ENCODE measurements at regions not wholly inside any gene's neighbourhood (a gene's known extent, or its start where the extent isn't known, plus 50 kb on each side); places are given as distances from the start of the nearest gene placed in this dataset.

- Histone ChIP-seq H3K27ac (ENCODE audit: low read length) (no peak overlapping the region), H3K4me3 (ENCODE audit: low read depth in 2 of 2, low read length in 2 of 2) (no peak overlapping the region), H3K36me3 (ENCODE audit: control insufficient read depth, insufficient read depth, low read length) (no peaks in the 10 kb centered on the region), H3K9me3 (ENCODE audit: control insufficient read depth, insufficient read depth, low read depth, low read length) (no peaks in the 10 kb centered on the region), H3K4me1 (ENCODE audit: control insufficient read depth, insufficient read depth, low read length) (no peaks in the 10 kb centered on the region), H3K27me3 (ENCODE audit: control insufficient read depth, insufficient read depth, low read length) (no peaks in the 10 kb centered on the region; the same call in 1 of the 2 replicates)
- POLR2A ChIA-PET: no interaction called here
- DNase-seq (ENCODE audit: low read depth, low spot score) (no peak), ATAC-seq (no peak)
- BruUV-seq (replicated peaks): no TSS peak
- no peak for TF ChIP-seq CTCF (IDR thresholded peaks at IDR 0.05)
- CTCF ChIA-PET: no interaction called here
- intact Hi-C loops (cut with micrococcal nuclease; ENCODE audit: unreplicated experiment): no loop called here
- in situ Hi-C loops (cut with HindIII; ENCODE audit: low pct_unique_long_range_greater_than_20kb, low sequenced_read_pairs): no loop called here
These were observed 176.2 kb upstream of the ETV3 start for GRCh38 chr1:157314408-157314807.

- Histone ChIP-seq H3K27ac (ENCODE audit: low read length) (no peak overlapping the region), H3K36me3 (ENCODE audit: control insufficient read depth, insufficient read depth, low read length) (no peaks in the 10 kb centered on the region), H3K9me3 (ENCODE audit: control insufficient read depth, insufficient read depth, low read depth, low read length) (no peaks in the 10 kb centered on the region), H3K4me3 (ENCODE audit: low read depth in 2 of 2, low read length in 2 of 2) (no peak overlapping the region), H3K4me1 (ENCODE audit: control insufficient read depth, insufficient read depth, low read length) (no peaks in the 10 kb centered on the region), H3K27me3 (ENCODE audit: control insufficient read depth, insufficient read depth, low read length) (no peaks in the 10 kb centered on the region; the same call in 1 of the 2 replicates)
- ChIA-PET CTCF (interaction anchor here (0.5 kb wide), 1 partner anchor 121 kb away, joined by 3 read pairs; no protein-coding TSS in a partner anchor), POLR2A (no interaction called here)
- no TSS peak for BruUV-seq (replicated peaks)
- intact Hi-C loops (cut with micrococcal nuclease; ENCODE audit: unreplicated experiment): no loop called here
- TF ChIP-seq POLR2AphosphoS5 (IDR thresholded peaks at IDR 0.05; ENCODE audit: low read depth, low read length) (no peak), REST (IDR thresholded peaks at IDR 0.05; ENCODE audit: insufficient read depth in 1 of 2, low read depth in 2 of 2, low read length in 1 of 2) (no peak), SIN3A (IDR thresholded peaks at IDR 0.05; ENCODE audit: borderline replicate concordance, insufficient read depth, low read depth, low read length) (no peak), CTCF (IDR thresholded peaks at IDR 0.05) (no peak), TCF7L2 (IDR thresholded peaks at IDR 0.05; ENCODE audit: low read depth, low read length) (no peak)
- in situ Hi-C loops (cut with HindIII; ENCODE audit: low pct_unique_long_range_greater_than_20kb, low sequenced_read_pairs): no loop called here
- DNase-seq (ENCODE audit: low read depth, low spot score) (no peak), ATAC-seq (no peak)
These were observed 175.1 kb upstream of the ETV3 start for GRCh38 chr1:157313240-157313807.
